Inferior parietal cortex (tissue), 1 donor: ENCODE measurements at regions not wholly inside any gene's neighbourhood (a gene's known extent, or its start where the extent isn't known, plus 50 kb on each side); places are given as distances from the start of the nearest gene placed in this dataset.
"Not testable (repeated sequence)": the region's sequence is repeated elsewhere in the genome, so short reads cannot be mapped to it uniquely, and the experiment has no call there.

ENCODE experiments used
- DNase-seq: peaks from one replicate; pipeline ENCODE4 v3.0.0-alpha.2; 2016; ENCODE audit errors: extremely low spot score

DNA sequence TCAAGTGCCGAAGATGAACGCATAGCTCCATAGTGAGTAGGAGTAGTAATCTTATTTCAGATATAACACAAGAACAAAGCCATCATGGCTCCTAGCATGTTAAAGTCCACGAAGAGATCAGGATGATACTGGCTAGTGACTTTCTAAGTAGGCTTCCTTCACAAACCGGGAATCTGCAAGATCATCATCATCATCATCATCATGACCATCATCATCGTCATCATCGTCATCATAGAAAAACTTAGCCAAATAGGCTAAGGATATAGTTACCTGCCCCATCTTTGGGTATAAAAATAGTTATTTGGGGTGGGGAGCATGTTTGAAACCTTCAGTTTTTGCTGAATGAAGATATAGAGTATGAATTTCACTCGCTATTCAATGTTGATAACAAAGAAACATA lies 57.9 kb downstream of the PYDC2 start:
- DNase-seq: no peak

DNA sequence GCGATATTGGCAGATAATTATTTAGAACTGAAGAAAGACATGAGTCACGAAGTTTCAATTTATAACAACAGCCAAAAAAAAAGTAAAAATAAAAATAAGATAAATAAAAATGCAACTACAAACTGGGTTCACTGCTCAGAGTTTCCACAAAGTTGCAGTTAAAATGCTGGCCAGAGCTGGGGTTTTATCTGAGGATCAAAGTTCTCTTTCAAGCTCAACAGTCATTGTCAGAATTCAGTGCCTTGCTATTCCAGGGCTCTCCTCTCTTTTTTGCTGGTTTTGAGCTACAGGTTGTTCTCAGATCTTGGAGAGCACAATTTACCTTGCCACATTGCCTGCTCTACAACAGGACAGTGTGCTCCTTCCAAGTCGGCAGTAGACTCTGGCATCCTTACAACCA lies 60.1 kb downstream of the PYDC2 start:
- no peak for DNase-seq

DNA sequence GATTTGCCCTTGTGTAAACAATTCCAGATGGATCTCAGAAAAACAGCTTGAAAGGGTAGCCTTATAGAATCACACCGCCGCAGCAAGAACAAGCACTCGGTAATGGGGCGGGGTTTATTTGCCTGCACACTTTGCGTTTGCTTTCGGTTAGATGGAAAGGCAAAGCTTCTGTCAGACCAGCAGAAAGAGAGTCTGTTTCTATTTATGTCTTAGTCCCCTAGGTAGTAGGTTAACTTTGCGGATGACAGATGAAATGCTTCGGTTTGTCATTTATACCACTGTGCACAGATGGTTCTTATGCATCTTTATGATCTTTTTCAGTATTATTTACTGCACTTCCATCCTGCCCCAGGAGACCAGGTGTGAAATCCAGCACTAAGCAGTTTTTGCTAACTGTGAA lies 62.2 kb downstream of the PYDC2 start:
- no peak for DNase-seq

- no peak for DNase-seq
Observed at GRCh38 chr3:191528589-191528988, 67.6 kb downstream of the PYDC2 start.

DNA sequence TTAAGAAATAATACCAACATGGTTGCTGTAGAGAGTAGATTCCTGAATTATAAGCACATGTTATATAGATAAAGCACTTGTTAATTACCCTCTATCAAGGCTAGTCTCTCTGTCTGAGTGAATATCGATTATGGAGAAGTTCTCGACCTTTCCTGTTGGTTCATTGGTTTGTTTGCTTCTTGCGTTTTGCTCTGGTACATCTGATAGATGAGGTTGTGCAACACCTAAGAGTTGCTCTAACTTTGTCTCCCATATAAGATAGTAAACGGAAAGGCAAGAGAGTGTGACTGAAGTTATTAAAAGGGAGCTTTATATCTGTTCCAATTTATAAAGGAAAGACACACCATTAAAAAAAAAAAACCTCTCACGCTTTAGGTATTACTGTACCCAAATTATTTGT lies 69.0 kb downstream of the PYDC2 start:
- no peak for DNase-seq

- no peak for DNase-seq
Observed at GRCh38 chr3:191531434-191531972, 70.5 kb downstream of the PYDC2 start.

DNA sequence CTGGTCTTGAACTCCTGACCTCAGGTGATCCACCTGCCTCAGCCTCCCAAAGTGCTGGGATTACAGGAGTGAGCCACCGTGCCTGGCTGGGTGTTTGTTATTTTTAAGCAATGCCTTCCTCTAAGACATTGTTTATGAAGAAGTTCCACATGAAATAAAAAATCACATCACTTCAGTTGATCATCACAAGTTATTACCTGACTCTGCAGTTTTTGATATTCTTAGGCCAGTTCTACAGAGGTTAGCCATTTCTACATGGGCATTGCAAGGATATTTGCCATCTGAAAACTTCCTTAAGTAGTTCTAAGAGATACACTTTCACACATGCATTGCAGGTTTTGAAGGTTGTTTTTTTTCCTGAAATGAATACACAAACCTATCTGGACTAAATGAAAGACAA lies 82.1 kb downstream of the PYDC2 start:
- DNase-seq: no peak

GRCh38 chr3:191543897-191544296 lies 82.9 kb downstream of the PYDC2 start:
- DNase-seq: no peak

DNA sequence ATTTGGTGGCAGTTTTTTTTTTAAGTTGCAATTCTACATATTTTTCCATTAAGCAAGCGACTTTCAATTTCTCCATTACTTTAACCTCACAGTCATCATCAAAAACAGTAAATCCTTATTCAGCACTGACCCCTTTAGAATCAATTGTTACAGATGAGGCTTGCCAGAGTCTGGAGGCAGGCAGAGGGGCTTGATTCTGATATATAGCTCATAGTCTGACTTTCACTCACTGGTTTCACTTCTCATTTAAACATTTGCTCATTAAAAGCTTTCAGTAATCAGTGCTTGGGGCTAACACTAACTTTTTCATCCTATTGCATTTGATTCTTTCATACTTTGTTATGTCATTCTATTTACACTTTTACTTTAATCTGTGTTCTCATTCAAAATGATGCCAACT lies 88.4 kb downstream of the PYDC2 start:
- no peak for DNase-seq

DNA sequence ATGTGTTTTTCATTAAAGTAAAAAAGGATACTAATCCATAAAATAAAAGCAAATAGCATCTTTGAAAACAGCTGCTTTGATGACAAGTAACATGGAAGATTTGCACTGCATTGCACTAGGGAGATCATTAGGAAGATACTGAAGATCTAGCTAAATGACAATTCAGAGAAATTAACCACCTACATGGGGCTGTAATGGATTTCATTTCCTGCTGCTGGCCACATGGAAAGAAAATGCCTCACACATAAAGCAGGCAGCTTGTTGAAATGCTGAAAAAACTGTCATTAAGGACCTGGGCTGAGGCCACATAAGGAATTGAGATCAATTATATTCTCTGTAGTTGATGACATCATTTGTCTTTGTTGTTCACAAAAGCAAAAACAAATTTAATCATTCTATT lies 94.1 kb downstream of the PYDC2 start:
- DNase-seq: no peak

- DNase-seq: no peak
Observed at GRCh38 chr3:191557322-191557721, 96.4 kb downstream of the PYDC2 start.

GRCh38 chr3:191563722-191564121 lies 102.8 kb downstream of the PYDC2 start:
- no peak for DNase-seq

GRCh38 chr3:191566469-191566868 lies 105.5 kb downstream of the PYDC2 start:
- no peak for DNase-seq

- DNase-seq: no peak
Observed at GRCh38 chr3:191568206-191568605, 107.2 kb downstream of the PYDC2 start.

DNA sequence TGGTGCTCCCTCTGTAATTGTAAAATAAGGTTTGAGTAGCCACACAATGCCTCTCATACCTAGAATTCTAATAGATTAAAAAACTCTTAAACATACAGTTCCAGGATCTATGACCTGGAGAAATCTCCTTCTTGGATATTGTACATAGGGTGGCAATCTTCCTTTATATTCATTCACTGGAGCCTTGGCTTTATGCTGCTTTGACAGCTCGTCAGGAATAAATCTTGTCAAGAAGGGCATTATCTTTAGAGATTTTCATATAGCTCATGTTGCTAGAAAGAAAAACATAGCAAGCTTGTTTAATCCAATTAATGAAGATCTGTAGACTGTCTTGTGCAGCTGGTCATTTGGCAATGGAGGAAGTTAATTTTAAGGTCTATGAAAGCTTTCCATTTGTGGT lies 131.1 kb downstream of the PYDC2 start:
- DNase-seq: no peak

DNA sequence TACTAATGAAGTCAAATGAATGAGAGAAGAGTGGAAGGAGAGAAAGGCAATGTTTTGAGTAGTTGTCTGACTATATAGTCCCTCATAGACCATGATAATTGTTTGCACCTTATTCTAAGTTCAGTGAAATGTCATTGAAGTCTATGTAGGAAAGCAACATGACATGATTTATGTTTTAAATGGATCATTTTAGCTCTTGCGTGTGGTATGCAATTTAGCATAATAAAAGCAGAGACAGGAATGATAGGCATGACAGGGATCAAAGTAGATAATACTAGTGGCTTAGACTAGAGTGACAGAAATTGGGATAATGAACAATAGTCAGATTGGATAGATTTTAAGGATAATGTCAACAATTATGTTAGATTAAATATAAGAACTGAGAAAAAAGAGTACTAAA lies 132.5 kb downstream of the PYDC2 start:
- DNase-seq: no peak

- DNase-seq: not testable (repeated sequence)
Observed at GRCh38 chr3:191615511-191615910, 154.5 kb downstream of the PYDC2 start.

DNA sequence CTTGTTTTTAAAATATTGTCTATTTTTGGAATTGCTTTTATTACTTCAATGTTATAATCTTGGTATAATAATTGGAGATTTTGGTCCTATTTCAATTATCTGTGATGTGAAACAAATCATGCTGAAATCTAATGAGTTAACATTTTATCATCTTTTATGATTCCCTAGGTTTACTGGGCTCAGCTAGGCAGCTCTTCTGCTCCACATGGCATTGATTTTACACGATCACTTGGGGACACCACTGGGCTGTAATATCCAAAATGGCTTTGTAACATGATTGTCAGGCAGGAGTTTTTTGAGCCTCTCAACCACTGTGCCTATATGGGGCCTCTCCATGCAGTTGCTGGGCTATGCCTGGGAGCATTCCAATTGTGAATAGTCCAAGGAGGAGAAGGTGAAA lies 163.3 kb downstream of the PYDC2 start:
- no peak for DNase-seq

DNA sequence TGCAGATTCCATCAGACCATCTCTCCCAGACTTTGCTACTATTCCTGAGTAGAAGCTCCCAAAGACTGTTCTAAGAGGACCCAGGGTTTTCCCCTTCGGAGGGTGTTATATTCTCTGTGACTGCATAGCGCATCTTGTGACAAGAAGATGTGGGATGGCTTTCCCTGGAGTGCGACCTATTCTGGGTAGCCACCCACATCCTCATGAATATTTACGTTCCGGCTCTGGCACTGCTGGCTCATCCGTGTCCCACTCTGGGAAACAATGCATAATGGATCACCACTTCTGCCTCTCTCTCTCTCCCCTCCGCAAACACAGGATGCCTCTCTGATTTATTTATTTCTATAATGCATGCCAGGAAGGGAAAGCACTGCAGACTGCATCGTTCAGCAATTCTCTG lies 166.1 kb downstream of the PYDC2 start:
- peak; percentile 75 for DNase-seq

DNA sequence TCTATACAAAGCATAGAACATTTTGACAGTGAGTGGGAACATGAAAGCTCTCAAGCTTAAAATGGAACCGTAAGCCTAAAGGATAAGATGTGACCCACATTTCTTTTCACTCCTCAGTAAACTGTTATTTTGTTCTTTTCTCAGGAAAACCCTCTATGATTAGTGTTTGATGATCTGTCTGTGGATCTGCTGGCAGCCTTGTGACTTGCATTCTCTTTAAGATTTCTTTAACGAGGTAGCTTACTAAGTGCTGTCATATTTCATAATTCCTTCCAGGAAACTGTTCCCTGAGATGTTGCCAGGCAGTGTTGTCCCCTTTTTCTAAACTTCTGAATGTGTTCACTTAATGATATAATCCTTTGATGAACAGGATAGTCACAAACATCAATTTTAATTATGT lies 167.6 kb downstream of the PYDC2 start:
- DNase-seq: peak; percentile 58

DNA sequence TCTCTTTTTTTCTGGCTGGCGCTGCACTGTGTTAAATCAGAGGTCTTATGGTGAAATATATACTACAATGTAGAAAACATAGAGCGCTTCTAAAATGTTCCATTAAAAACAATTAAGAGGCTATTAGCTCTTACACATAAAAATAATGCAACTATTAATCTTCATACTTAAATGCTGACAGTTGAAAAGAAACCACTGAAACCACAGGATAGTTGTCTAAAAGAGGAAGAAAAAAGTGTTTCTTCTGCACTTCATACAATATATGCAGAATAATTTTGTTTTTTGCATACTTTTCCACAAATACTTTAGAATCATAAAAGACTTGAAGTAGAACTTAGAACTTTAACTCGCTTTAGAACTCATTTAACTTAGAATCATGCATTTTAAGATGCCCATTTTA lies 170.5 kb downstream of the PYDC2 start:
- DNase-seq: no peak

DNA sequence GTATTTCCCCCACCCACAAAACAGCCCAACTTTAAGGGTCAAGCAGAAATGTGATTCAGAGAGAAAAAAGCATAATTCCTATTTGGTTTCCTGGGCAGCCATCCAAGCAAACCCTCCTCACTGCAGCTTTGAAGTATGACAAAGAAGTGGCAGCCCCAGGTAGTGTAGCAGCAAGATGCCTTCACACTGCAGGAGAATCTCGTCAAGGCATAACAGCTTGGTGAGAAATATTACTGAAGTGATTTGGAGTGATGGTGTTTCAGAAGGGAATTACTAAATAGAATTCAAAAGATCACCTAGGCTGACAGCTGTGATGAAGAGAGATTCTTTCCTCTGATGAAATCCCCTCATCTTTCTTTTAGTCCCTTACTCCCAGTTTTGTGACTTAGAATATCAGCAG lies 173.9 kb downstream of the PYDC2 start:
- DNase-seq: no peak

DNA sequence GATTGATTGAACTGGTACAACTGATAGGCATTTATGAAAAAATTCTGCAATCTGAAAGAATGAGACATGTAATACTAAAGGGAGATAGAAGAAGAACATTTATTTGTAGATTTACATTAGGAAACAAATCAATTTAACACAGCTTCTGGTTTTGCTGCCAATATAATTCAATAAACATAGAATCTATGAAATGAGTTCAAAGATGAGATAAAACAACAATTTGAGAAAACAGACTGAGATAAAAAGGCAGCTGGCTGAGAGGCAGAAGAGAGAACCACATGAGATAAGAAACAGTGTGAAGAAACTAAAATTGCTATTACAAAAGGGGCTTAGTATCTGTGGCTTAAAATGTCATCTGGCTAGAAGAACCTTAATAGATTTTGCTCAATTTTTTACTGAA lies 176.6 kb downstream of the PYDC2 start:
- DNase-seq: no peak

GRCh38 chr3:191641789-191642188 lies 180.8 kb downstream of the PYDC2 start:
- no peak for DNase-seq

- DNase-seq: no peak
Observed at GRCh38 chr3:191644291-191644690, 183.3 kb downstream of the PYDC2 start.
